D721Med (cell line): ENCODE measurements at regions not wholly inside any gene's neighbourhood (a gene's known extent, or its start where the extent isn't known, plus 50 kb on each side); places are given as distances from the start of the nearest gene placed in this dataset.
"Not testable (repeated sequence)": the region's sequence is repeated elsewhere in the genome, so short reads cannot be mapped to it uniquely, and the experiment has no call there.

Experiments used
- DNase-seq: peaks from one replicate; pipeline ENCODE4 v3.0.0; 2011; ENCODE audit warnings: low spot score; ENCODE audit not compliant: insufficient read length
- FAIRE-seq: peaks from 2 replicates; lab custom pipeline; 2011; peaks lifted over from hg19 to GRCh38; lab: Jason Lieb, UNC
- TF ChIP-seq, protein P1 (sequence below): IDR thresholded peaks from 2 replicates; pipeline ENCODE4 v1.5.1; 2012; ENCODE audit warnings: mild to moderate bottlenecking, control low read depth; ENCODE audit not compliant: insufficient read depth; ENCODE audit errors: missing control alignments

DNA sequence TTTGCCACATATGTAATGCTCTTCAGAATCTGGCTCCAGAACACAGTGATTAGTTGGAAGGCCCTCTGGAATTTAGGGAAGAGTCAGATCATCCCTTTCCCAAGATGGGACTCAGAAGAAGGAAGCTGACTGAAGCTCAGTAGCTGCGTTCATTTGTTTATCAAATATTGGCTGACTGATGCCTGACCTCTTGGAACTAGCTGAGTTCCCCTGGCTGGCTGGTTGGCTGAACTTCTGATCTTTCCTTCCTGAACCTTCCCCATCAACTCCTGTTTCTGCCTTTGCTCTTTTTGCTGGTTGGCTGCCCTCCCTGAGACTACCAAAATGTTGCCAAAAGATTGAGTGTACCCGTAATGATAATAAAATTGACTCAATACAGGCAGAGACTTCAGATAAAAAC lies 866.5 kb upstream of the INTU start:
- DNase-seq (no peak), FAIRE-seq (no peak)

DNA sequence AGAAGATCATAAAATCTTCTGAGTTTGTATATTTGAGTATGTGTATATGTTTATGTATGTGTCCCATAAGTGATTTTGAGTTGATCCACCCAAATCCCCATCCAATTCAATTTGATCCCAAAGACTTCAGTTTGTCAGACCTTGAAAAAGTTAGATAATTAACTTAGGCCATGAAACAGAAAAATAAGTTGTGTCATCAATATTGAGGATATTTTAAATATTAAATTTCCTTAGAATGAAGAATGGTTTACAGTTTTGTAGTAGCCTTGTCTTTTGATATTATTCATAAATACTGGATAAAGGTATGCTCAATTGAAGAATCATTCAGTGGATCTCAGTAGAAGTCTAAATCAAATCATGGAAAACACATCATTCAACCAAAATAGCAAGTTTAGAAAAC lies 864.4 kb upstream of the INTU start:
- FAIRE-seq, result no peak
- TF ChIP-seq, protein P1, sequence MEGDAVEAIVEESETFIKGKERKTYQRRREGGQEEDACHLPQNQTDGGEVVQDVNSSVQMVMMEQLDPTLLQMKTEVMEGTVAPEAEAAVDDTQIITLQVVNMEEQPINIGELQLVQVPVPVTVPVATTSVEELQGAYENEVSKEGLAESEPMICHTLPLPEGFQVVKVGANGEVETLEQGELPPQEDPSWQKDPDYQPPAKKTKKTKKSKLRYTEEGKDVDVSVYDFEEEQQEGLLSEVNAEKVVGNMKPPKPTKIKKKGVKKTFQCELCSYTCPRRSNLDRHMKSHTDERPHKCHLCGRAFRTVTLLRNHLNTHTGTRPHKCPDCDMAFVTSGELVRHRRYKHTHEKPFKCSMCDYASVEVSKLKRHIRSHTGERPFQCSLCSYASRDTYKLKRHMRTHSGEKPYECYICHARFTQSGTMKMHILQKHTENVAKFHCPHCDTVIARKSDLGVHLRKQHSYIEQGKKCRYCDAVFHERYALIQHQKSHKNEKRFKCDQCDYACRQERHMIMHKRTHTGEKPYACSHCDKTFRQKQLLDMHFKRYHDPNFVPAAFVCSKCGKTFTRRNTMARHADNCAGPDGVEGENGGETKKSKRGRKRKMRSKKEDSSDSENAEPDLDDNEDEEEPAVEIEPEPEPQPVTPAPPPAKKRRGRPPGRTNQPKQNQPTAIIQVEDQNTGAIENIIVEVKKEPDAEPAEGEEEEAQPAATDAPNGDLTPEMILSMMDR, result no peak
- DNase-seq, result no peak

More for the DNA sequence above, 866.5 kb upstream of the INTU start:
- TF ChIP-seq, protein P1, result no peak

DNA sequence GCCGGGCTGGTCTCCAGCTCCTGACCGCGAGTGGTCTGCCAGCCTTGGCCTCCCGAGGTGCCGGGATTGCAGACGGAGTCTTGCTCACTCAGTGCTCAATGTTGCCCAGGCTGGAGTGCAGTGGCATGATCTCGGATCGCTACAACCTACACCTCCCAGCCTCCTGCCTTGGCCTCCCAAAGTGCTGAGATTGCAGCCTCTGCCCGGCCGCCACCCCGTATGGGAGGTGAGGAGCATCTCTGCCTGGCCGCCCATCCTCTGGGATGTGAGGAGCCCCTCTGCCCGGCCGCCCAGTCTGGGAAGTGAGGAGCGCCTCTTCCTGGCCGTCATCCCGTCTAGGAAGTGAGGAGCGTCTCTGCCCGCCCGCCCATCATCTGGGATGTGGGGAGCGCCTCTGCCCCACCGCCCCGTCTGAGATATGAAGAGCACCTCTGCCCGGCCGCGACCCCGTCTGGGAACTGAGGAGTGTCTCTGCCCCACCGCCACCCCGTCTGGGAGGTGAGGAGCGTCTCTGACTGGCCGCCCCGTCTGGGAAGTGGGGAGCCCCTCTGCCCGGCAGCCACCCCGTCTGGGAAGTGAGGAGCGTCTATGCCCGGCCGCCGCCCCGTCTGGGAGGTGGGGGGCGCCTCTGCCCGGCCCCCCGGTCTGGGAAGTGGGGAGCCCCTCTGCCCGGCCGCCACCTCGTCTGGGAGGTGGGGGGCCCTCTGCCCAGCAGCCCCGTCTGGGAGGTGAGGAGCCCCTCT lies 861.8 kb upstream of the INTU start:
- DNase-seq, FAIRE-seq: not testable (repeated sequence)

- DNase-seq, FAIRE-seq: not testable (repeated sequence)
These were observed 861.1 kb upstream of the INTU start for GRCh38 chr4:126771618-126772017.

GRCh38 chr4:126772662-126773061 lies 860.1 kb upstream of the INTU start:
- TF ChIP-seq, protein P1, result no peak
- DNase-seq (no peak), FAIRE-seq (no peak)

DNA sequence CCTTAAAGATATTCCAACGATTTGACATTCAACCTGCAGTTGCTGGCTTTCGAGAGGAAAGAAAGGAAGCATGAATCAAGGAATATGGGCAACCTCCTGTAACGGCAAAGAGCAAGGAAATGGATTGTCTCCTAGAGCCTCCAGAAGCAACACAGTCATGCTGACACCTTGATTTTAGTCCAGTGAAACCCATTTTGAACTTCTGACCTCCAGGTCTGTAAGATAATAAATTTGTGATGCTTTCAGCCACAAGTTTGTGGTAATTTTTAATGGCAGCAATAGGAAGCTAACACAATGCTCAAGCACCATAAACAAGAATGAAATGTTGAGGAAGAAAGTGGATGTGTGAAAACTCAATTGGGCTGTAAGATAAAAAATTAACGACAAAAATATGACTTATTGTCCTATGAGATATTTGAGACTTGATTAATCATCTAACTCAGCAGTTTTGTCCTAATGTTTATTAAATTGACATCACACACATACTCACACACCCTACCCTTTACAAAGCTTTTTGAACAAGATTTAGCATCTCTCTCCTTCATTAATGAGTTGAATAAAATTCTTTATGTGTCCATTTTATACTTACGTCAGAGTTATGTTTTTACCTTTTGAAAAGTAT lies 857.2 kb upstream of the INTU start:
- TF ChIP-seq, protein P1, result no peak
- no peak for DNase-seq
- FAIRE-seq, result no peak

GRCh38 chr4:126776361-126776760 lies 856.4 kb upstream of the INTU start:
- TF ChIP-seq, protein P1, result no peak
- DNase-seq (no peak), FAIRE-seq (no peak)

DNA sequence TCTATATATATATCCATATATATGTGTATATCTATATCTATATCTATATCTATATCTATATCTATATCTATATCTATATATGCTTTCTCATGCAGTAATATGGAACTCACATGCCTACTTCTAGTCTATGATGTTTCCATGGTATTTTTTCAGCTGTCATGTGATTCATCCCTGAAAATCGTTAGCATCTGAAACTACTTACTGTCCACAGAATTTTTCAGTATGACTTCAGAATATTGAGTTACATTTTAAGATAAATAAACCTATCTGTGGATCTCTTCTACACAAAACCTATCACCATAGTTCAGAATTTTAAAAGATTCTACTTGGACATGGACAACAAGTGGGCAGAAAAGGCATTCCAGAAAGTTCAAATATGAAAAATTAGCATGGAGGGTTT lies 855.1 kb upstream of the INTU start:
- DNase-seq, result no peak
- FAIRE-seq, result no peak

More for the DNA sequence above, 855.1 kb upstream of the INTU start:
- TF ChIP-seq, protein P1, result no peak
